Stimulated activated CD8-positive, alpha-beta memory T cell treated with anti-CD3 and anti-CD28 coated beads, Interleukin-7, amount 100 ng/mL, for 1 hour (primary cell): ENCODE measurements at regions not wholly inside any gene's neighbourhood (a gene's known extent, or its start where the extent isn't known, plus 50 kb on each side); places are given as distances from the start of the nearest gene placed in this dataset.

Source experiments
- DNase-seq, 2 donors: peaks; one replicate each; pipeline ENCODE4 v3.0.0-alpha.2; 2020; ENCODE audit warnings: low read depth in 2 of 2

- no peak for DNase-seq
These were observed 207.7 kb upstream of the FGGY start for GRCh38 chr1:59089036-59089798.

GRCh38 chr1:59089922-59090457 lies 206.9 kb upstream of the FGGY start:
- no peak for DNase-seq

- no peak for DNase-seq
These were observed 204.8 kb upstream of the FGGY start for GRCh38 chr1:59092126-59092525.

GRCh38 chr1:59094001-59094400 lies 202.9 kb upstream of the FGGY start:
- DNase-seq = no peak

- DNase-seq = no peak
These were observed 200.4 kb upstream of the FGGY start for GRCh38 chr1:59096501-59096900.

- no peak for DNase-seq
These were observed 198.2 kb upstream of the FGGY start for GRCh38 chr1:59098655-59099054.

- no peak for DNase-seq
These were observed 196.1 kb upstream of the FGGY start for GRCh38 chr1:59100708-59101374.

- DNase-seq = no peak
These were observed 195.4 kb upstream of the FGGY start for GRCh38 chr1:59101518-59101917.

GRCh38 chr1:59103457-59103856 lies 193.4 kb upstream of the FGGY start:
- no peak for DNase-seq

GRCh38 chr1:59104191-59104760 lies 192.6 kb upstream of the FGGY start:
- DNase-seq = no peak

- DNase-seq = no peak
These were observed 191.1 kb upstream of the FGGY start for GRCh38 chr1:59105548-59106507.

- DNase-seq = no peak
These were observed 189.4 kb upstream of the FGGY start for GRCh38 chr1:59107516-59107915.

- DNase-seq = no peak
These were observed 189.0 kb upstream of the FGGY start for GRCh38 chr1:59107916-59108315.

- no peak for DNase-seq
These were observed 188.2 kb upstream of the FGGY start for GRCh38 chr1:59108481-59109317.

GRCh38 chr1:59110271-59110670 lies 186.6 kb upstream of the FGGY start:
- no peak for DNase-seq

- DNase-seq = no peak
These were observed 182.9 kb upstream of the FGGY start for GRCh38 chr1:59113876-59114457.

- DNase-seq = no peak
These were observed 181.0 kb upstream of the FGGY start for GRCh38 chr1:59115865-59116264.

GRCh38 chr1:59116920-59117542 lies 179.9 kb upstream of the FGGY start:
- DNase-seq = no peak

- DNase-seq = no peak
These were observed 174.4 kb upstream of the FGGY start for GRCh38 chr1:59122527-59122926.
